B cell (primary cell): ENCODE measurements at regions not wholly inside any gene's neighbourhood (a gene's known extent, or its start where the extent isn't known, plus 50 kb on each side); places are given as distances from the start of the nearest gene placed in this dataset.

Source experiments
- CTCF ChIP-seq: fragments of 200-600 bp; IDR thresholded peaks from one replicate; pipeline ENCODE4 v1.8.0; 2022; ENCODE audit warnings: antibody characterized with exemption, mild to moderate bottlenecking
- EZH2 ChIP-seq: IDR thresholded peaks from 2 replicates; pipeline ENCODE4 v1.6.1; 2012; ENCODE audit warnings: borderline replicate concordance, low read depth, mild to moderate bottlenecking, moderate library complexity, low read length; ENCODE audit not compliant: insufficient read depth, poor library complexity, severe bottlenecking

GRCh38 chr3:109784285-109784684 is 446.9 kb upstream of the DPPA4 start:
- TF ChIP-seq CTCF (no peak), EZH2 (no peak)
